GM23248 (cell line): ENCODE measurements at regions not wholly inside any gene's neighbourhood (a gene's known extent, or its start where the extent isn't known, plus 50 kb on each side); places are given as distances from the start of the nearest gene placed in this dataset.
"Not testable (repeated sequence)": the region's sequence is repeated elsewhere in the genome, so short reads cannot be mapped to it uniquely, and the experiment has no call there.

Source experiments
- DNase-seq: peaks from one replicate; pipeline ENCODE4 v3.0.0-alpha.2; 2015
- H2AFZ ChIP-seq: fragments of 200-600 bp; sonication (generic); 2 replicates; pipeline ENCODE4 v1.6.1; 2016; ENCODE audit warnings: antibody characterized with exemption
- H3F3A ChIP-seq: fragments of 200-600 bp; sonication (generic); 2 replicates; pipeline ENCODE4 v1.6.1; 2016; ENCODE audit warnings: mild to moderate bottlenecking, antibody characterized with exemption, mixed run types; ENCODE audit not compliant: insufficient read depth
- H3K27ac ChIP-seq: fragments of 200-600 bp; sonication (generic); 2 replicates; pipeline ENCODE4 v1.5.1; 2016; ENCODE audit warnings: mild to moderate bottlenecking
- H3K27me3 ChIP-seq: fragments of 200-600 bp; sonication (generic); replicated peaks from 2 replicates; pipeline ENCODE4 v1.6.1; 2016; ENCODE audit warnings: mild to moderate bottlenecking; ENCODE audit not compliant: insufficient read depth
- H3K36me3 ChIP-seq: fragments of 200-600 bp; sonication (generic); 2 replicates; pipeline ENCODE4 v1.6.1; 2016; ENCODE audit warnings: low read depth, mild to moderate bottlenecking
- H3K4me1 ChIP-seq: fragments of 200-600 bp; sonication (generic); 2 replicates; pipeline ENCODE4 v1.6.1; 2016; ENCODE audit warnings: mild to moderate bottlenecking; ENCODE audit not compliant: insufficient read depth
- H3K4me2 ChIP-seq: fragments of 200-600 bp; sonication (generic); one replicate; pipeline ENCODE4 v1.6.1; 2016; ENCODE audit warnings: mild to moderate bottlenecking; ENCODE audit not compliant: unreplicated experiment
- H3K4me3 ChIP-seq: fragments of 200-600 bp; sonication (generic); 2 replicates; pipeline ENCODE4 v1.5.1; 2016; ENCODE audit warnings: mild to moderate bottlenecking
- H3K79me2 ChIP-seq: fragments of 200-600 bp; sonication (generic); 2 replicates; pipeline ENCODE4 v1.6.1; 2016; ENCODE audit warnings: mild to moderate bottlenecking; ENCODE audit not compliant: insufficient read depth
- H3K9ac ChIP-seq: fragments of 200-600 bp; sonication (generic); 2 replicates; pipeline ENCODE4 v1.6.1; 2016; ENCODE audit warnings: mild to moderate bottlenecking
- H3K9me2 ChIP-seq: fragments of 200-600 bp; sonication (generic); 2 replicates; pipeline ENCODE4 v1.6.1; 2016; ENCODE audit warnings: mixed run types, mild to moderate bottlenecking, moderate library complexity; ENCODE audit not compliant: insufficient read depth
- H3K9me3 ChIP-seq: fragments of 200-600 bp; sonication (generic); one replicate; pipeline ENCODE4 v1.6.1; 2017; ENCODE audit warnings: low read depth
- H4K20me1 ChIP-seq: fragments of 200-600 bp; sonication (generic); 2 replicates; pipeline ENCODE4 v1.6.0; 2016; ENCODE audit not compliant: insufficient read depth
- EZH2 ChIP-seq: fragments of 200-600 bp; sonication (generic); IDR thresholded peaks from 2 replicates; pipeline ENCODE4 v1.6.1; 2018; ENCODE audit warnings: antibody characterized with exemption, mild to moderate bottlenecking; ENCODE audit not compliant: insufficient read depth, poor library complexity, severe bottlenecking
- EZH2phosphoT487 ChIP-seq: fragments of 200-600 bp; sonication (generic); IDR thresholded peaks from 2 replicates; pipeline ENCODE4 v1.6.1; 2018; ENCODE audit warnings: antibody characterized with exemption, moderate library complexity, mild to moderate bottlenecking, low read depth; ENCODE audit not compliant: insufficient read depth
- WGBS, 2 experiments: methylation state at CpG; one replicate each; pipeline ENCODE4 v1.1.6; 2015 to 2017; ENCODE audit warnings: low lambda C conversion rate in 2 of 2, low coverage in 1 of 2; ENCODE audit errors: missing lambda C conversion rate in 2 of 2; 5-methylcytosine and 5-hydroxymethylcytosine counted together
- in situ Hi-C: fragments of 300-500 bp; cut with MboI; formaldehyde crosslinking; loops from 2 replicates; pipeline ENCODE4 v1.15.0; 2020

DNA sequence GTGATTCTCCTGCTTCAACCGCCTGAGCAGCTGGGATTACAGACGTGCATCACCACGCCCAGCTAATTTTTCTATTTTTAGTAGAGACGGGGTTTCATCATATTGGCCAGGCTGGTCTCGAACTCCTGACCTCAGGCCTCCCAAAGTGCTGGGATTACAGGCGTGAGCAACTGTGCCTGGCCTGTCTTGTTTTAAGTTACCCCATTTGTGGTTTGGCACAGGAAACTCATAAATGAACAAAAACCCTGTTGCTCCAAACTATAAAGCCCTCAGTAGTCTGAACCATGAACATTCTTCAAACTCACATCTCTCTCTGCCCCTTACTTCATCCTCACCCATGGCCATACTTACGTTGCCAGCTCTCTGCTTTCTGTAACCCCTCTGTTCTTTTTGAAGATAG is 61.7 kb downstream of the RHOU start:
- H2AFZ ChIP-seq, H3F3A ChIP-seq, H3K79me2 ChIP-seq, H3K9ac ChIP-seq, DNase-seq, H4K20me1 ChIP-seq, H3K4me1 ChIP-seq, H3K9me3 ChIP-seq, H3K4me2 ChIP-seq, H3K9me2 ChIP-seq, H3K27ac ChIP-seq, H3K36me3 ChIP-seq, in situ Hi-C loops, H3K4me3 ChIP-seq: not testable (repeated sequence)
- WGBS, 2 experiments: 56 to 59% methylated on average over 7 of the region's 7 CpGs
- peaks cover 40% of the 10 kb centered on the region for H3K27me3 ChIP-seq

DNA sequence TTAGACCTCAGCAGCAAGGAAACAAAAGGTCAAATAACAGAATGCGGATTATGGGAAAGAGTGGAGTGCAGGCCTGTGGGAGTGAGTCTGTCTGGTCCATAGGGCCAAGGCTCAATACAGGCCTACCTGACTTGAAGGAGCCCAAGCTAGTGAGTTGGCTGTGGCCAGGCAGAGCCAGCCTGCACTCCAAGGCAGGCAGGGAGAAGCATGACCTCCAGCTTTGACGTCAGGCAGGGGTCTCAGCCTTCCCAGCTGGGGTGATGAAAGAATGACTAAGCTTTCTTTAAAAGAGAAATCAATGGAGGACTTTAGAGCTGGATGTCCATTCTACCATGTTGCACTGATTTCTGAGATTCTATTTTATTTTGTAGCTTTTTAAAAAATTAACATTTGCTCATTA is 62.8 kb downstream of the RHOU start:
- no peak overlapping the region for H3K9ac ChIP-seq
- no peak for DNase-seq
- TF ChIP-seq EZH2phosphoT487 (no peak), EZH2 (no peak)
- H4K20me1 ChIP-seq: no peaks in the 10 kb centered on the region
- no peak overlapping the region for H3K4me3 ChIP-seq
- H2AFZ ChIP-seq: no peak overlapping the region
- no peaks in the 10 kb centered on the region for H3F3A ChIP-seq
- no peaks in the 10 kb centered on the region for H3K36me3 ChIP-seq
- no peaks in the 10 kb centered on the region for H3K9me2 ChIP-seq
- WGBS, 2 experiments: 34 to 43% methylated on average over 2 of the region's 2 CpGs
- no peak overlapping the region for H3K4me2 ChIP-seq
- H3K79me2 ChIP-seq: no peaks in the 10 kb centered on the region
- no peak overlapping the region for H3K27ac ChIP-seq
- no peaks in the 10 kb centered on the region for H3K4me1 ChIP-seq
- H3K27me3 ChIP-seq: peaks cover 32% of the 10 kb centered on the region
- in situ Hi-C loops: no loop called here
- no peaks in the 10 kb centered on the region for H3K9me3 ChIP-seq

DNA sequence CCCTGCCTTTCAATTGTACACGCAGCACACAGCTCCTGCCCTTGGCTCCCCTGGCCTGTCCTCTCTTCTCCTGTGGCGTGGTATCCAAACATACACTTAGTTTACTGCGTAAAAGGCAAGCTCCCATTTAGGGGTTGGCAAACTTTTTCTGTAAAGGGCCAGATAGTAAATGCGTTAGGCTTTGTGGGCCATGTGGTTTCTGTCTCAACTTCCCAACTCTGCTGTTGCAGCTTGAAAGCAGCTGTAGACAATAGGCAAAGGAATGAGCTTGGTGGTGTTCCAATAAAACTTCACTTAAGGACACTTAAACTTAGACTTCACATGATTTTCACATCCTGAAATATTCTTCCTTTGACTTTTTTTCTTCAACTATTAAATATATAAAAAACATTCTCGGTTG is 63.3 kb downstream of the RHOU start:
- no peaks in the 10 kb centered on the region for H4K20me1 ChIP-seq
- no peak overlapping the region for H3K4me2 ChIP-seq
- H3K4me3 ChIP-seq: no peak overlapping the region
- H3K27me3 ChIP-seq: peaks cover 31% of the 10 kb centered on the region
- H2AFZ ChIP-seq: no peak overlapping the region
- no peak for TF ChIP-seq EZH2phosphoT487
- TF ChIP-seq EZH2: no peak
- no peaks in the 10 kb centered on the region for H3K79me2 ChIP-seq
- no peak overlapping the region for H3K9ac ChIP-seq
- H3K36me3 ChIP-seq: no peaks in the 10 kb centered on the region
- H3K4me1 ChIP-seq: no peaks in the 10 kb centered on the region
- no peaks in the 10 kb centered on the region for H3K9me2 ChIP-seq
- H3K9me3 ChIP-seq: no peaks in the 10 kb centered on the region
- H3K27ac ChIP-seq: no peak overlapping the region
- DNase-seq: no peak
- WGBS, 2 experiments: 15 to 17% methylated on average over 5 of the region's 5 CpGs
- in situ Hi-C loops: no loop called here
- H3F3A ChIP-seq: no peaks in the 10 kb centered on the region

DNA sequence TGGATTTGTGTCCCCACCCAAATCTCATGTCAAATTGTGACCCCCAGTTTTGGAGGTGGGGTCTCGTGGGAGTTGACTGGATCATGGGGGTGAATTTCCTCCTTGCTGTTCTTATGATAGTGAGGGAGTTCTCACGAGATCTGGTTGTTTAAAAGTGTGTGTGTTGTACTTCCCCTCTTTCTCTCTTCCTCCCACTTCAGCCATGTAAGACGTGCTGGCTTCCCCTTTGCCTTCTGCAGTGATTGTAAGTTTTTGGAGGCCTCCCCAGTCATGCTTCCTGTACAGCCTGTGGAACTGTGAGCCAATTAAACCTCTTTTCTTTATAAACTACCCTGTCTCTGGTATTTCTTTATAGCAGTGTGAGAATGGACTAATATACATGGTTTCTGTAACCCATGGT is 64.6 kb downstream of the RHOU start:
- TF ChIP-seq EZH2phosphoT487 (no peak), EZH2 (no peak)
- no peaks in the 10 kb centered on the region for H3K9me2 ChIP-seq
- H3K27me3 ChIP-seq: peaks cover 40% of the 10 kb centered on the region; the same call in 1 of the 2 replicates
- H4K20me1 ChIP-seq: no peaks in the 10 kb centered on the region
- H3K79me2 ChIP-seq: no peaks in the 10 kb centered on the region
- H3K4me2 ChIP-seq: no peak overlapping the region
- no peaks in the 10 kb centered on the region for H3K4me1 ChIP-seq
- 17 to 31% methylated on average over 3 of the region's 3 CpGs for WGBS, 2 experiments
- in situ Hi-C loops: no loop called here
- no peak overlapping the region for H3K9ac ChIP-seq
- no peak overlapping the region for H3K4me3 ChIP-seq
- H3K36me3 ChIP-seq: no peaks in the 10 kb centered on the region
- H2AFZ ChIP-seq: no peak overlapping the region
- no peaks in the 10 kb centered on the region for H3F3A ChIP-seq
- H3K27ac ChIP-seq: no peak overlapping the region
- DNase-seq: no peak
- H3K9me3 ChIP-seq: no peaks in the 10 kb centered on the region

DNA sequence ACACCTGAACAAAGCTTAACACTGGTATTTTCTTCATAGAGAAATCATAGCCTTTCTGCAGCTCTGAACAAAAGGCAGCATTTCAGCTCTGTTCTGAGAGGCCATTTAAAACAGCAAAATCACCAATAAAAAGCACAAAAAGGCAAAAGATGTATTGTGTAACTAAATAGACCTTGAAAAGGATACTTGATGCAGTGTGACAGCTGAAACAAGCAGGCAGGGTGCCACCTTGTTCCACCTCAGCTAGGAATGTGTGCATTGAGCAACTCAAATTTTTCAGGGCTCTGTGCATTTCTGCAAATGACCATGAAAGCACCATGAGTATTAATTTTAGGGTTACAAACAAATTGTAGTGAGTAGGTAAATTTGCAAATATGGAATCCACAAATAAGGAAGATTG is 65.8 kb downstream of the RHOU start:
- Histone ChIP-seq H4K20me1 (no peaks in the 10 kb centered on the region), H3K27me3 (peaks cover 43% of the 10 kb centered on the region; the same call in 1 of the 2 replicates), H3K9me3 (no peaks in the 10 kb centered on the region), H3K9ac (no peak overlapping the region), H3K79me2 (no peaks in the 10 kb centered on the region), H3K4me2 (no peak overlapping the region), H3K36me3 (no peaks in the 10 kb centered on the region), H3K27ac (no peak overlapping the region), H3K9me2 (no peaks in the 10 kb centered on the region), H2AFZ (no peak overlapping the region), H3K4me1 (no peaks in the 10 kb centered on the region), H3K4me3 (no peak overlapping the region), H3F3A (no peaks in the 10 kb centered on the region)
- in situ Hi-C loops: no loop called here
- DNase-seq: no peak
- no peak for TF ChIP-seq EZH2phosphoT487
- no peak for TF ChIP-seq EZH2
